HepG2 (cell line): ENCODE measurements at regions not wholly inside any gene's neighbourhood (a gene's known extent, or its start where the extent isn't known, plus 50 kb on each side); places are given as distances from the start of the nearest gene placed in this dataset.

Experiments used
- ATAC-seq: fragments of 200-7000 bp; cut with Tn5 transposase; 3 replicates; pipeline ENCODE4 v1.9.1; 2020; ENCODE audit warnings: mild to moderate bottlenecking, moderate library complexity
- BruUV-seq: library from RNA; stranded (reverse); fragments of 400-500 nt; replicated peaks from 2 replicates; lab custom pipeline; 2021; lab: Mats Ljungman, UMichigan
- CTCF ChIA-PET: fragments of 300-600 bp; formaldehyde crosslinking; extraction: SDS; loops from one replicate; lab custom pipeline; 2021; ENCODE audit warnings: low total read pairs, inconsistent platforms, low intra/inter-chr PET ratio; lab: Yijun Ruan, JAX
- POLR2A ChIA-PET: fragments of 350-600 bp; sonication (Branson Sonifier 250); formaldehyde crosslinking; loops from one replicate; lab custom pipeline; 2020; ENCODE audit warnings: antibody characterized with exemption, inconsistent platforms; lab: Yijun Ruan, JAX
- DNase-seq: peaks from one replicate; pipeline ENCODE4 v3.0.0-alpha.2; 2015; ENCODE audit warnings: low spot score
- FAIRE-seq: peaks from 3 replicates; lab custom pipeline; 2011; peaks lifted over from hg19 to GRCh38; lab: Jason Lieb, UNC
- H2AFZ ChIP-seq: one replicate; pipeline ENCODE4 v1.6.1; 2011; ENCODE audit warnings: low read length, inconsistent platforms
- H3K27ac ChIP-seq: fragments of 300-600 bp; 3 replicates; pipeline ENCODE4 v1.8.0; 2011; ENCODE audit warnings: mixed run types, mild to moderate bottlenecking, mixed read lengths, low read length, inconsistent platforms; ENCODE audit not compliant: insufficient read depth; ENCODE audit errors: extremely low read length
- H3K27me3 ChIP-seq, 2 experiments: fragments of 200-600 bp in 1 of 2; 2 replicates in 1 of 2; 3 replicates in 1 of 2; pipeline versions ENCODE4 v1.6.0 to v1.8.0; 2011; ENCODE audit warnings: low read length in 2 of 2, mild to moderate bottlenecking in 2 of 2, moderate library complexity in 2 of 2, inconsistent platforms in 1 of 2; ENCODE audit not compliant: insufficient read depth in 2 of 2, control insufficient read depth in 1 of 2
- H3K36me3 ChIP-seq, 2 experiments: fragments of 200-600 bp in 1 of 2; replicated peaks in 1 of 2; 2 replicates in 1 of 2; 3 replicates in 1 of 2; pipeline versions ENCODE4 v1.5.1 to v1.8.0; 2011; ENCODE audit warnings: low read length in 2 of 2, inconsistent platforms in 1 of 2; ENCODE audit not compliant: insufficient read depth in 2 of 2, control insufficient read depth in 1 of 2
- H3K4me1 ChIP-seq: 2 replicates; pipeline ENCODE4 v1.5.1; 2012; ENCODE audit warnings: low read length, inconsistent platforms; ENCODE audit not compliant: insufficient read depth
- H3K4me2 ChIP-seq: 2 replicates; pipeline ENCODE4 v1.6.0; 2011; ENCODE audit warnings: low read depth, low read length, inconsistent platforms
- H3K4me3 ChIP-seq, 3 experiments: fragments of 200-600 bp in 1 of 3; sonication (generic), shearing (Covaris generic) in 1 of 3; replicated peaks in 1 of 3; 2 replicates each; pipeline ENCODE4 v1.5.1; 2011 to 2016; ENCODE audit warnings: low read length in 3 of 3, inconsistent platforms in 2 of 3, low read depth in 2 of 3, mild to moderate bottlenecking in 2 of 3, control low read depth in 1 of 3, mixed read lengths in 1 of 3; ENCODE audit not compliant: insufficient read depth in 1 of 3
- H3K79me2 ChIP-seq: one replicate; pipeline ENCODE4 v1.6.1; 2011; ENCODE audit warnings: low read length, inconsistent platforms; ENCODE audit not compliant: insufficient read depth
- H3K9ac ChIP-seq: 2 replicates; pipeline ENCODE4 v1.6.0; 2011; ENCODE audit warnings: mild to moderate bottlenecking, low read depth, low read length, inconsistent platforms; ENCODE audit not compliant: insufficient read depth
- H3K9me3 ChIP-seq: 2 replicates; pipeline ENCODE4 v1.5.1; 2012; ENCODE audit warnings: mild to moderate bottlenecking, low read length
- H4K20me1 ChIP-seq: 2 replicates; pipeline ENCODE4 v1.6.0; 2011; ENCODE audit warnings: inconsistent platforms, mild to moderate bottlenecking, low read length, moderate library complexity; ENCODE audit not compliant: insufficient read depth
- ARNT ChIP-seq: fragments of 450-650 bp; IDR thresholded peaks from 2 replicates; pipeline ENCODE4 v1.6.1; 2017
- HMG20B ChIP-seq: conservative IDR thresholded peaks from 2 replicates; pipeline ENCODE4 v1.6.1; 2016; ENCODE audit warnings: missing genetic modification reagents, missing compliant biosample characterization
- IKZF4 ChIP-seq: sonication (generic); formaldehyde crosslinking; IDR thresholded peaks from 2 replicates; pipeline ENCODE4 v1.5.1; 2020; ENCODE audit warnings: borderline replicate concordance, mild to moderate bottlenecking, low read depth, missing genetic modification reagents; ENCODE audit errors: not compliant biosample characterization
- RARA ChIP-seq: IDR thresholded peaks from 2 replicates; pipeline ENCODE4 v1.6.1; 2016; ENCODE audit warnings: missing genetic modification reagents, missing compliant biosample characterization
- ZNF205 ChIP-seq: IDR thresholded peaks from 2 replicates; pipeline ENCODE4 v1.6.1; 2018; ENCODE audit warnings: missing biosample characterization, missing genetic modification reagents
- ZNF891 ChIP-seq: sonication (generic); formaldehyde crosslinking; IDR thresholded peaks from 2 replicates; pipeline ENCODE4 v1.5.0; 2020; ENCODE audit warnings: mild to moderate bottlenecking, missing genetic modification reagents
- WGBS: methylation state at CpG from one replicate; pipeline ENCODE4 v1.1.6; 2017; ENCODE audit warnings: low lambda C conversion rate; 5-methylcytosine and 5-hydroxymethylcytosine counted together
- in situ Hi-C: cut with HindIII; loops from 2 replicates; pipeline ENCODE4 v1.10.0; 2017; ENCODE audit warnings: low pct_unique_long_range_greater_than_20kb; ENCODE audit not compliant: extremely low pct_ligation_motif_present
- intact Hi-C: fragments of 100-400 bp; cut with micrococcal nuclease; formaldehyde crosslinking; loops from one replicate; pipeline ENCODE4 v1.10.0; 2022; ENCODE audit not compliant: unreplicated experiment
- TF ChIP-seq, protein P1 (sequence below): sonication (generic); formaldehyde crosslinking; IDR thresholded peaks from 2 replicates; pipeline ENCODE4 v1.4.0; 2020; ENCODE audit warnings: missing genetic modification reagents, borderline replicate concordance

DNA sequence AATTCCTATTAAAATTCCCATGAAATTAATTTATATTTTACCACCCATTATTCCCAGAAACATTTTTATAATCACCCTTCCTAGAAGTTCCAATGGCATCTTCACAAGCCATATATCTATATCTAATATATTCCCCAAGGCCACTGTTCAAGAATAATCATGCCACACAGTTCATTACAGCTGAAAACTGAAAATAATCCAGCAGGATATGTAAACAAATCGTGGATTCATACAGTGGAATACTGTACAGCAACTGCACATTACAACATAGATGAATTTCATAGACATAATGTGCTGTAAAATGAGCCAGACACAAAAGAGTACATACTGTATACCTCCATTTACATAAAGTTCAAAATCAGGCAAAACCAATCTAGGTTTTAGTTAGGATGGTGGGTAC, 63.9 kb upstream of the SERPINE2 start:
- Histone ChIP-seq H3K36me3 (no peaks in the 10 kb centered on the region), H3K9me3 (no peaks in the 10 kb centered on the region), H2AFZ (no peak overlapping the region), H4K20me1 (no peaks in the 10 kb centered on the region), H3K27me3 (no peaks in the 10 kb centered on the region), H3K9ac (no peak overlapping the region), H3K4me1 (peaks cover 49% of the 10 kb centered on the region), H3K27ac (no peak overlapping the region), H3K79me2 (no peaks in the 10 kb centered on the region), H3K4me3 (no peak overlapping the region), H3K4me2 (no peak overlapping the region)
- intact Hi-C loops = loop anchor here (5.0 kb wide), 1 partner anchor 106 kb away; no protein-coding TSS in a partner anchor
- in situ Hi-C loops = no loop called here
- CTCF ChIA-PET = no interaction called here
- no peak for ATAC-seq
- FAIRE-seq = no peak
- no TSS peak for BruUV-seq
- no peak for DNase-seq
- 58% methylated on average over 1 of the region's 1 CpG for WGBS
- no peak for TF ChIP-seq HMG20B (CRISPR knock-in tag)
- TF ChIP-seq ZNF891 (CRISPR knock-in tag) = no peak
- no peak for TF ChIP-seq ARNT
- TF ChIP-seq, protein P1, sequence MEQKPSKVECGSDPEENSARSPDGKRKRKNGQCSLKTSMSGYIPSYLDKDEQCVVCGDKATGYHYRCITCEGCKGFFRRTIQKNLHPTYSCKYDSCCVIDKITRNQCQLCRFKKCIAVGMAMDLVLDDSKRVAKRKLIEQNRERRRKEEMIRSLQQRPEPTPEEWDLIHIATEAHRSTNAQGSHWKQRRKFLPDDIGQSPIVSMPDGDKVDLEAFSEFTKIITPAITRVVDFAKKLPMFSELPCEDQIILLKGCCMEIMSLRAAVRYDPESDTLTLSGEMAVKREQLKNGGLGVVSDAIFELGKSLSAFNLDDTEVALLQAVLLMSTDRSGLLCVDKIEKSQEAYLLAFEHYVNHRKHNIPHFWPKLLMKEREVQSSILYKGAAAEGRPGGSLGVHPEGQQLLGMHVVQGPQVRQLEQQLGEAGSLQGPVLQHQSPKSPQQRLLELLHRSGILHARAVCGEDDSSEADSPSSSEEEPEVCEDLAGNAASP (CRISPR knock-in tag) = no peak
- TF ChIP-seq IKZF4 (CRISPR knock-in tag) = no peak
- TF ChIP-seq RARA (CRISPR knock-in tag) = no peak
- no peak for TF ChIP-seq ZNF205 (CRISPR knock-in tag)
- POLR2A ChIA-PET = interaction anchor here (1.6 kb wide), 1 partner anchor 43 kb away, joined by 5 read pairs; no protein-coding TSS in a partner anchor
